ENCODE measurements at regions not wholly inside any gene's neighbourhood (a gene's known extent, or its start where the extent isn't known, plus 50 kb on each side); places are given as distances from the start of the nearest gene placed in this dataset.

GRCh38 chr9:27866741-27867140 lies 293.5 kb upstream of the C9orf72 start:
- no TSS peak for BruUV-seq (replicated peaks)
- CTCF ChIA-PET = no interaction called here

More at GRCh38 chr9:27866741-27867140, 293.5 kb upstream of the C9orf72 start:
- Histone ChIP-seq H4K20me1 (ENCODE audit: insufficient read depth, low read length) (no peaks in the 10 kb centered on the region), H4K91ac (ENCODE audit: insufficient read depth, low read depth, low read length) (no peak overlapping the region), H4K5ac (ENCODE audit: low read depth, low read length) (no peak overlapping the region), H3K4me2 (ENCODE audit: low read depth, low read length) (no peak overlapping the region), H2BK15ac (ENCODE audit: low read depth, low read length) (no peak overlapping the region), H2AK5ac (ENCODE audit: low read depth, low read length) (no peak overlapping the region), H3K9me3 (ENCODE audit: control insufficient read depth, insufficient read depth, low read length) (no peaks in the 10 kb centered on the region), H2BK5ac (ENCODE audit: low read depth, low read length, poor library complexity, severe bottlenecking) (no peak overlapping the region), H2AK9ac (replicated peaks; ENCODE audit: low read depth, low read length, poor library complexity) (no peak overlapping the region), H3K4me1 (ENCODE audit: control insufficient read depth, insufficient read depth, low read length) (no peaks in the 10 kb centered on the region), H3K56ac (ENCODE audit: extremely low read depth, insufficient read depth, low read length) (no peak overlapping the region), H3K79me1 (ENCODE audit: low read depth in 1 of 2, low read length in 2 of 2) (no peaks in the 10 kb centered on the region), H3K9ac (ENCODE audit: low read depth, low read length) (no peak overlapping the region), H3K27me3 (ENCODE audit: control insufficient read depth, insufficient read depth, low read length) (no peaks in the 10 kb centered on the region), H3K4me3 (ENCODE audit: insufficient read depth, low read depth, low read length) (no peak overlapping the region), H2BK120ac (ENCODE audit: low read depth, low read length) (no peak overlapping the region), H3K23ac (ENCODE audit: low read depth, low read length) (no peak overlapping the region), H2AFZ (replicated peaks; ENCODE audit: low read length, poor library complexity) (no peak overlapping the region), H3K27ac (ENCODE audit: insufficient read depth, low read length) (no peak overlapping the region), H3K4ac (ENCODE audit: low read depth, low read length) (no peak overlapping the region), H2BK20ac (ENCODE audit: low read depth, low read length) (no peak overlapping the region), H3K18ac (ENCODE audit: low read depth, low read length) (no peak overlapping the region), H3K14ac (replicated peaks; ENCODE audit: low read depth, low read length) (no peak overlapping the region), H3K36me3 (ENCODE audit: control insufficient read depth, insufficient read depth, low read length) (no peaks in the 10 kb centered on the region), H4K8ac (ENCODE audit: low read depth in 2 of 2, low read length in 2 of 2) (no peak overlapping the region), H3K9me1 (ENCODE audit: insufficient read depth, low read length) (no peaks in the 10 kb centered on the region)
- POLR2A ChIA-PET (ENCODE audit: unreplicated experiment) = no interaction called here
- DNase-seq = no peak
- intact Hi-C loops (cut with micrococcal nuclease) = no loop called here
- dilution Hi-C loops (cut with HindIII; ENCODE audit: low sequenced_read_pairs, unreplicated experiment) = no loop called here
- in situ Hi-C loops (cut with MboI; ENCODE audit: low sequenced_read_pairs) = no loop called here
- ATAC-seq (ENCODE audit: low read depth) = no peak
- 80% methylated on average over 1 of the region's 4 CpGs; no CpG with 5 or more reads in 1 of the 2 experiments for WGBS, 2 experiments (ENCODE audit: extremely low coverage in 2 of 2, insufficient read length in 1 of 2)
- TF ChIP-seq MXI1 (IDR thresholded peaks at IDR 0.05; ENCODE audit: borderline replicate concordance, low read depth, low read length) (no peak), ELK1 (IDR thresholded peaks at IDR 0.05; ENCODE audit: borderline replicate concordance, low read depth, low read length) (no peak), NFE2L2 (IDR thresholded peaks at IDR 0.05; ENCODE audit: low read depth, low read length) (no peak), FOS (IDR thresholded peaks at IDR 0.05; ENCODE audit: low read depth, low read length) (no peak), POLR2A (IDR thresholded peaks at IDR 0.05; ENCODE audit: low read depth, low read length) (no peak), SMC3 (IDR thresholded peaks at IDR 0.05; ENCODE audit: low read depth, low read length) (no peak), RAD21 (IDR thresholded peaks at IDR 0.05; ENCODE audit: low read length) (no peak), BHLHE40 (IDR thresholded peaks at IDR 0.05; ENCODE audit: low read depth, low read length) (no peak), CTCF (conservative IDR thresholded peaks at IDR 0.05; ENCODE audit: low read depth, low read length) (no peak), MAZ (IDR thresholded peaks at IDR 0.05; ENCODE audit: borderline replicate concordance, low read depth, low read length) (no peak)
